ENCODE measurements at regions not wholly inside any gene's neighbourhood (a gene's known extent, or its start where the extent isn't known, plus 50 kb on each side); places are given as distances from the start of the nearest gene placed in this dataset.

DNA sequence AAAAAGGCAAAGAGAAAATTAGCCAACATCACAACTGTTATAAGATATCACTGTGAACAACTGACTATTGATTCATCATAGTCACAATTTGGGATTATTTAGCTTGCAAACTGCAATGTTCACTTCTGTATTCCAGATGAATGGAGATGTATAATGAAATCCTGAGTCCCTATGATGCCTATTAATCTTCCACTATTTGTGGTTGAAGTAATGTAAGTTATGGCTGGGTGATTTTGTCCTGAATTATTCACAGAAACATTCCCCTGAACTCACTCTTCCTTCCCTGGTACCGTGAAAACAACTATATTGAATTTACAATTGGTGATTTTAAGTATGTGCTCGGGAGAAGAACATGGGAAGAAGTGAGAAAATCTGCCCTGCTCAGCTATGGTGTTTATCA is 50.8 kb upstream of the NPFFR2 start:
- H3K4me1 ChIP-seq (ENCODE audit: insufficient read depth): no peaks in the 10 kb centered on the region
- no peak for DNase-seq
- H3K9me3 ChIP-seq (ENCODE audit: low read depth): no peaks in the 10 kb centered on the region
- no peaks in the 10 kb centered on the region for H3K27me3 ChIP-seq (replicated peaks; ENCODE audit: insufficient read depth)
- no peak for TF ChIP-seq EZH2phosphoT487 (IDR thresholded peaks at IDR 0.05; ENCODE audit: insufficient read depth, low read depth)
- TF ChIP-seq EZH2 (IDR thresholded peaks at IDR 0.05; ENCODE audit: insufficient read depth, poor library complexity, severe bottlenecking): no peak
- no peaks in the 10 kb centered on the region for H3K36me3 ChIP-seq (ENCODE audit: low read depth)
- H4K20me1 ChIP-seq (ENCODE audit: insufficient read depth): no peaks in the 10 kb centered on the region
- H3K9ac ChIP-seq: no peak overlapping the region
- WGBS, 2 experiments (ENCODE audit: low coverage in 1 of 2, low lambda C conversion rate in 2 of 2, missing lambda C conversion rate in 2 of 2): 9 to 11% methylated on average over 2 of the region's 2 CpGs
- H3K9me2 ChIP-seq (ENCODE audit: insufficient read depth): no peaks in the 10 kb centered on the region
- H3F3A ChIP-seq (ENCODE audit: insufficient read depth): no peaks in the 10 kb centered on the region
- no peak overlapping the region for H3K4me3 ChIP-seq
- in situ Hi-C loops (cut with MboI): no loop called here
- H2AFZ ChIP-seq: no peak overlapping the region
- no peak overlapping the region for H3K4me2 ChIP-seq (ENCODE audit: unreplicated experiment)
- H3K79me2 ChIP-seq (ENCODE audit: insufficient read depth): no peaks in the 10 kb centered on the region
- no peak overlapping the region for H3K27ac ChIP-seq
